SK-N-SH treated with all-trans-retinoic acid at 6 μM for 48 hours (cell line): ENCODE measurements at regions not wholly inside any gene's neighbourhood (a gene's known extent, or its start where the extent isn't known, plus 50 kb on each side); places are given as distances from the start of the nearest gene placed in this dataset.

Source experiments
- ATAC-seq: fragments of 200-7000 bp; cut with Tn5 transposase; 3 replicates; pipeline ENCODE4 v1.9.1; 2020; ENCODE audit warnings: mild to moderate bottlenecking, moderate library complexity
- ARNTL ChIP-seq: fragments of 450-650 bp; formaldehyde crosslinking; IDR thresholded peaks from 2 replicates; pipeline ENCODE4 v1.5.0; 2020; ENCODE audit warnings: low read depth, mild to moderate bottlenecking, moderate library complexity, borderline replicate concordance
- BACH2 ChIP-seq: fragments of 250-450 bp; sonication (Bioruptor Pico); IDR thresholded peaks from 2 replicates; pipeline ENCODE4 v1.9.0; 2021; ENCODE audit warnings: mild to moderate bottlenecking, borderline replicate concordance
- CSDC2 ChIP-seq: fragments of 250-450 bp; sonication (Bioruptor Pico); IDR thresholded peaks from 2 replicates; pipeline ENCODE4 v1.5.0; 2020; ENCODE audit warnings: mild to moderate bottlenecking, moderate library complexity
- ESRRG ChIP-seq: fragments of 250-450 bp; sonication (Bioruptor Pico); IDR thresholded peaks from 2 replicates; pipeline ENCODE4 v1.6.1; 2021; ENCODE audit warnings: mild to moderate bottlenecking
- GLIS3 ChIP-seq: fragments of 250-450 bp; sonication (Bioruptor Pico); IDR thresholded peaks from 2 replicates; pipeline ENCODE4 v1.5.0; 2020; ENCODE audit warnings: mild to moderate bottlenecking, moderate library complexity
- ISL1 ChIP-seq: fragments of 250-450 bp; sonication (Bioruptor Pico); IDR thresholded peaks from 2 replicates; pipeline ENCODE4 v2.1.2; 2022; ENCODE audit warnings: mild to moderate bottlenecking, moderate library complexity
- OSR1 ChIP-seq: fragments of 250-450 bp; sonication (Bioruptor Pico); IDR thresholded peaks from 2 replicates; pipeline ENCODE4 v1.8.0; 2022; ENCODE audit warnings: moderate library complexity, mild to moderate bottlenecking, inconsistent platforms
- PPARA ChIP-seq: fragments of 250-450 bp; sonication (Bioruptor Pico); IDR thresholded peaks from 2 replicates; pipeline ENCODE4 v1.5.0; 2020; ENCODE audit warnings: mild to moderate bottlenecking, borderline replicate concordance
- RARB ChIP-seq: fragments of 250-450 bp; sonication (Bioruptor Pico); IDR thresholded peaks from 2 replicates; pipeline ENCODE4 v1.8.0; 2021; ENCODE audit warnings: mild to moderate bottlenecking, moderate library complexity
- SNAI2 ChIP-seq: fragments of 250-450 bp; sonication (Bioruptor Pico); IDR thresholded peaks from 2 replicates; pipeline ENCODE4 v1.5.0; 2020; ENCODE audit warnings: mild to moderate bottlenecking, moderate library complexity
- TCF4 ChIP-seq: fragments of 250-450 bp; sonication (Bioruptor Pico); IDR thresholded peaks from 2 replicates; pipeline ENCODE4 v1.8.0; 2021; ENCODE audit warnings: mild to moderate bottlenecking, moderate library complexity, borderline replicate concordance
- TOX ChIP-seq: fragments of 250-450 bp; sonication (Bioruptor Pico); IDR thresholded peaks from 2 replicates; pipeline ENCODE4 v1.8.0; 2021; ENCODE audit warnings: mild to moderate bottlenecking, moderate library complexity, borderline replicate concordance
- ZC3H10 ChIP-seq: fragments of 250-450 bp; sonication (Bioruptor Pico); IDR thresholded peaks from 2 replicates; pipeline ENCODE4 v1.5.1; 2021; ENCODE audit warnings: mild to moderate bottlenecking, moderate library complexity
- ZFP3 ChIP-seq: fragments of 250-450 bp; sonication (Bioruptor Pico); IDR thresholded peaks from 2 replicates; pipeline ENCODE4 v1.5.0; 2020; ENCODE audit warnings: mild to moderate bottlenecking, moderate library complexity
- ZFP30 ChIP-seq: fragments of 450-650 bp; formaldehyde crosslinking; IDR thresholded peaks from 2 replicates; pipeline ENCODE4 v1.5.0; 2022; ENCODE audit warnings: mild to moderate bottlenecking, moderate library complexity
- ZNF565 ChIP-seq: fragments of 450-650 bp; formaldehyde crosslinking; conservative IDR thresholded peaks from 2 replicates; pipeline ENCODE4 v1.5.0; 2020; ENCODE audit warnings: low read depth, mild to moderate bottlenecking, moderate library complexity
- ZNF70 ChIP-seq: fragments of 450-650 bp; formaldehyde crosslinking; IDR thresholded peaks from 2 replicates; pipeline ENCODE4 v1.5.0; 2020; ENCODE audit warnings: mild to moderate bottlenecking, moderate library complexity
- ZNF8 ChIP-seq: fragments of 450-650 bp; formaldehyde crosslinking; IDR thresholded peaks from 2 replicates; pipeline ENCODE4 v1.5.0; 2020; ENCODE audit warnings: mild to moderate bottlenecking, moderate library complexity
- TF ChIP-seq, protein P1 (sequence below): fragments of 250-450 bp; sonication (Bioruptor Pico); IDR thresholded peaks from 2 replicates; pipeline ENCODE4 v1.8.0; 2021; ENCODE audit warnings: low read depth, mild to moderate bottlenecking, moderate library complexity, borderline replicate concordance
- TF ChIP-seq, protein P2 (sequence below): fragments of 250-450 bp; sonication (Bioruptor Pico); IDR thresholded peaks from 2 replicates; pipeline ENCODE4 v1.5.1; 2020; ENCODE audit warnings: low read depth, mild to moderate bottlenecking, moderate library complexity
- TF ChIP-seq, protein P3 (sequence below): fragments of 250-450 bp; sonication (Bioruptor Pico); IDR thresholded peaks from 2 replicates; pipeline ENCODE4 v1.5.1; 2021; ENCODE audit warnings: mild to moderate bottlenecking, moderate library complexity
- TF ChIP-seq, protein P4 (sequence below): fragments of 250-450 bp; sonication (Bioruptor Pico); IDR thresholded peaks from 2 replicates; pipeline ENCODE4 v1.5.0; 2020; ENCODE audit warnings: mild to moderate bottlenecking, moderate library complexity
- TF ChIP-seq, protein P5 (sequence below): fragments of 250-450 bp; sonication (Bioruptor Pico); IDR thresholded peaks from 2 replicates; pipeline ENCODE4 v1.8.0; 2020; ENCODE audit warnings: mild to moderate bottlenecking, moderate library complexity, borderline replicate concordance

DNA sequence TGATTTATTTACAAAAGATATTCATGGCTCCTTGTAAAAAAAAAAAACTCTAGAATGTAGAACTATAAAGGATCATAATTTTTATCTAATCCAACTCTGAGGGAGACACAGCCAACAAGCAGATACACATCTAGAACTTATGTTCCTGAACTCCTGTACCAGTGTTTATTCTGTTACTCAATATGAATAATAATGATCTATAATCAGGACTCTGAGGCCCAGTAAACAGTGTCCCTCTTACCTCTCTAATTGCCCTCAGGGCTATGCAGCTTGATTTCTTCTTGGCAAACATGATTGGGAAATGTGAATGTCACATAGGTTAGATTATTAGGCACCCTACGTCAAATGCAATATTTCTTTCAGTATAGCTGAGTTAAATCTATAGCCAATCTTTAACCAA lies 391.6 kb upstream of the RPS23 start:
- ATAC-seq: no peak
- TF ChIP-seq ZC3H10 (CRISPR knock-in tag) (no peak), ARNTL (no peak), CSDC2 (CRISPR knock-in tag) (no peak), ZNF565 (CRISPR knock-in tag) (no peak), SNAI2 (CRISPR knock-in tag) (no peak), RARB (CRISPR knock-in tag) (no peak), OSR1 (CRISPR knock-in tag) (no peak), ISL1 (CRISPR knock-in tag) (no peak)
- TF ChIP-seq, protein P1, sequence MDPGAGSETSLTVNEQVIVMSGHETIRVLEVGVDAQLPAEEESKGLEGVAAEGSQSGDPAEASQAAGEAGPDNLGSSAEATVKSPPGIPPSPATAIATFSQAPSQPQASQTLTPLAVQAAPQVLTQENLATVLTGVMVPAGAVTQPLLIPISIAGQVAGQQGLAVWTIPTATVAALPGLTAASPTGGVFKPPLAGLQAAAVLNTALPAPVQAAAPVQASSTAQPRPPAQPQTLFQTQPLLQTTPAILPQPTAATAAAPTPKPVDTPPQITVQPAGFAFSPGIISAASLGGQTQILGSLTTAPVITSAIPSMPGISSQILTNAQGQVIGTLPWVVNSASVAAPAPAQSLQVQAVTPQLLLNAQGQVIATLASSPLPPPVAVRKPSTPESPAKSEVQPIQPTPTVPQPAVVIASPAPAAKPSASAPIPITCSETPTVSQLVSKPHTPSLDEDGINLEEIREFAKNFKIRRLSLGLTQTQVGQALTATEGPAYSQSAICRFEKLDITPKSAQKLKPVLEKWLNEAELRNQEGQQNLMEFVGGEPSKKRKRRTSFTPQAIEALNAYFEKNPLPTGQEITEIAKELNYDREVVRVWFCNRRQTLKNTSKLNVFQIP (CRISPR knock-in tag): no peak
- TF ChIP-seq, protein P2, sequence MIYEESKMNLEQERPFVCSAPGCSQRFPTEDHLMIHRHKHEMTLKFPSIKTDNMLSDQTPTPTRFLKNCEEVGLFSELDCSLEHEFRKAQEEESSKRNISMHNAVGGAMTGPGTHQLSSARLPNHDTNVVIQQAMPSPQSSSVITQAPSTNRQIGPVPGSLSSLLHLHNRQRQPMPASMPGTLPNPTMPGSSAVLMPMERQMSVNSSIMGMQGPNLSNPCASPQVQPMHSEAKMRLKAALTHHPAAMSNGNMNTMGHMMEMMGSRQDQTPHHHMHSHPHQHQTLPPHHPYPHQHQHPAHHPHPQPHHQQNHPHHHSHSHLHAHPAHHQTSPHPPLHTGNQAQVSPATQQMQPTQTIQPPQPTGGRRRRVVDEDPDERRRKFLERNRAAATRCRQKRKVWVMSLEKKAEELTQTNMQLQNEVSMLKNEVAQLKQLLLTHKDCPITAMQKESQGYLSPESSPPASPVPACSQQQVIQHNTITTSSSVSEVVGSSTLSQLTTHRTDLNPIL (CRISPR knock-in tag): no peak
- TF ChIP-seq, protein P3, sequence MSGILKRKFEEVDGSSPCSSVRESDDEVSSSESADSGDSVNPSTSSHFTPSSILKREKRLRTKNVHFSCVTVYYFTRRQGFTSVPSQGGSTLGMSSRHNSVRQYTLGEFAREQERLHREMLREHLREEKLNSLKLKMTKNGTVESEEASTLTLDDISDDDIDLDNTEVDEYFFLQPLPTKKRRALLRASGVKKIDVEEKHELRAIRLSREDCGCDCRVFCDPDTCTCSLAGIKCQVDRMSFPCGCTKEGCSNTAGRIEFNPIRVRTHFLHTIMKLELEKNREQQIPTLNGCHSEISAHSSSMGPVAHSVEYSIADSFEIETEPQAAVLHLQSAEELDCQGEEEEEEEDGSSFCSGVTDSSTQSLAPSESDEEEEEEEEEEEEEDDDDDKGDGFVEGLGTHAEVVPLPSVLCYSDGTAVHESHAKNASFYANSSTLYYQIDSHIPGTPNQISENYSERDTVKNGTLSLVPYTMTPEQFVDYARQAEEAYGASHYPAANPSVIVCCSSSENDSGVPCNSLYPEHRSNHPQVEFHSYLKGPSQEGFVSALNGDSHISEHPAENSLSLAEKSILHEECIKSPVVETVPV (CRISPR knock-in tag): no peak
- TF ChIP-seq, protein P4, sequence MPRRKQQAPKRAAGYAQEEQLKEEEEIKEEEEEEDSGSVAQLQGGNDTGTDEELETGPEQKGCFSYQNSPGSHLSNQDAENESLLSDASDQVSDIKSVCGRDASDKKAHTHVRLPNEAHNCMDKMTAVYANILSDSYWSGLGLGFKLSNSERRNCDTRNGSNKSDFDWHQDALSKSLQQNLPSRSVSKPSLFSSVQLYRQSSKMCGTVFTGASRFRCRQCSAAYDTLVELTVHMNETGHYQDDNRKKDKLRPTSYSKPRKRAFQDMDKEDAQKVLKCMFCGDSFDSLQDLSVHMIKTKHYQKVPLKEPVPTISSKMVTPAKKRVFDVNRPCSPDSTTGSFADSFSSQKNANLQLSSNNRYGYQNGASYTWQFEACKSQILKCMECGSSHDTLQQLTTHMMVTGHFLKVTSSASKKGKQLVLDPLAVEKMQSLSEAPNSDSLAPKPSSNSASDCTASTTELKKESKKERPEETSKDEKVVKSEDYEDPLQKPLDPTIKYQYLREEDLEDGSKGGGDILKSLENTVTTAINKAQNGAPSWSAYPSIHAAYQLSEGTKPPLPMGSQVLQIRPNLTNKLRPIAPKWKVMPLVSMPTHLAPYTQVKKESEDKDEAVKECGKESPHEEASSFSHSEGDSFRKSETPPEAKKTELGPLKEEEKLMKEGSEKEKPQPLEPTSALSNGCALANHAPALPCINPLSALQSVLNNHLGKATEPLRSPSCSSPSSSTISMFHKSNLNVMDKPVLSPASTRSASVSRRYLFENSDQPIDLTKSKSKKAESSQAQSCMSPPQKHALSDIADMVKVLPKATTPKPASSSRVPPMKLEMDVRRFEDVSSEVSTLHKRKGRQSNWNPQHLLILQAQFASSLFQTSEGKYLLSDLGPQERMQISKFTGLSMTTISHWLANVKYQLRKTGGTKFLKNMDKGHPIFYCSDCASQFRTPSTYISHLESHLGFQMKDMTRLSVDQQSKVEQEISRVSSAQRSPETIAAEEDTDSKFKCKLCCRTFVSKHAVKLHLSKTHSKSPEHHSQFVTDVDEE: no peak
- TF ChIP-seq, all 23 proteins: peak for 0

DNA sequence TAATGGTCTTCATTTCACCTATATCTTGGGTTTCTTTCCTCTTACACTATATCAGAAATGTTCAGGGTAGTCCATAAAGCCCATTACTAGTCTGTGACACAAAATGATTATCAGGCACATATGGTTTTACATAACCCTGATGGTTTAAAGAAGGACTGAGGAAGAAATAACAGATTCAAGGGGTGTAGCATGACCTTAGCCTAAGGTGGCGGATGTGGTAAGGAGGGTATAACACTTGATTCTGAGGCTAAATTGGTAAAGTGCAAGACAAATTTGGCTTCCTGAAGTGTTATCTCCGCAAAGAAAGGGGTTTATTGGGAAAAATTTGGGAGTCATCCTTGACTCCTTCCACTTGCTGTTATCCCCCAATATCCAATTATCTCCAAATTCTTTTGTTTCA lies 388.2 kb upstream of the RPS23 start:
- ATAC-seq: no peak
- TF ChIP-seq GLIS3 (CRISPR knock-in tag): no peak
- TF ChIP-seq CSDC2 (CRISPR knock-in tag): no peak
- no peak for TF ChIP-seq SNAI2 (CRISPR knock-in tag)

DNA sequence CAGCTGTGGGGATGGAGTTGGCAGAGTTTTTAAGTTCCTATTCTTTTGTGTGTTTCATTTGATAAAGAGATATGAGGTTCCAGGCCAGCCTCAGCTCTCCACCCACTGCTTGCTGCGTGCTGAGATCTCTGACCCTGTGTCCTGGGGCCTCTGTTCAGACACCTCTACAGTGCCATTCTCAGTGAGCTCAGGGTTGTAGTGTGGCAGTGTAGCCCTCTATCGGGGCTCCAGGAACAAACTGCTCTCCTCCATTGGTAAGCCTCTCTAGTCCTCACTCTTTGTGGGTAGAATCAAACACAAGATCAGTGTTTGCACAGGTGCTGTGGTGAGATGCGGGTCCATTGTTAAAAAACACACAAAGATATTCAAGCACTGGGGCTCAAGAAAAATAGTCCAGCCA lies 386.6 kb upstream of the RPS23 start:
- ATAC-seq: no peak
- TF ChIP-seq BACH2 (no peak), ZC3H10 (CRISPR knock-in tag) (no peak), TCF4 (CRISPR knock-in tag) (no peak), ZFP3 (CRISPR knock-in tag) (no peak), CSDC2 (CRISPR knock-in tag) (no peak), ESRRG (CRISPR knock-in tag) (no peak), PPARA (no peak), OSR1 (CRISPR knock-in tag) (no peak), RARB (CRISPR knock-in tag) (no peak), TOX (no peak), ZNF70 (CRISPR knock-in tag) (no peak), ZFP30 (CRISPR knock-in tag) (no peak), ZNF8 (CRISPR knock-in tag) (no peak), GLIS3 (CRISPR knock-in tag) (no peak), ISL1 (CRISPR knock-in tag) (no peak)
- TF ChIP-seq, protein P3 (CRISPR knock-in tag): no peak
- TF ChIP-seq, protein P2 (CRISPR knock-in tag): no peak
- TF ChIP-seq, protein P4: no peak
- TF ChIP-seq, protein P5, sequence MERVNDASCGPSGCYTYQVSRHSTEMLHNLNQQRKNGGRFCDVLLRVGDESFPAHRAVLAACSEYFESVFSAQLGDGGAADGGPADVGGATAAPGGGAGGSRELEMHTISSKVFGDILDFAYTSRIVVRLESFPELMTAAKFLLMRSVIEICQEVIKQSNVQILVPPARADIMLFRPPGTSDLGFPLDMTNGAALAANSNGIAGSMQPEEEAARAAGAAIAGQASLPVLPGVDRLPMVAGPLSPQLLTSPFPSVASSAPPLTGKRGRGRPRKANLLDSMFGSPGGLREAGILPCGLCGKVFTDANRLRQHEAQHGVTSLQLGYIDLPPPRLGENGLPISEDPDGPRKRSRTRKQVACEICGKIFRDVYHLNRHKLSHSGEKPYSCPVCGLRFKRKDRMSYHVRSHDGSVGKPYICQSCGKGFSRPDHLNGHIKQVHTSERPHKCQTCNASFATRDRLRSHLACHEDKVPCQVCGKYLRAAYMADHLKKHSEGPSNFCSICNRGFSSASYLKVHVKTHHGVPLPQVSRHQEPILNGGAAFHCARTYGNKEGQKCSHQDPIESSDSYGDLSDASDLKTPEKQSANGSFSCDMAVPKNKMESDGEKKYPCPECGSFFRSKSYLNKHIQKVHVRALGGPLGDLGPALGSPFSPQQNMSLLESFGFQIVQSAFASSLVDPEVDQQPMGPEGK: no peak
